ENCODE measurements at regions not wholly inside any gene's neighbourhood (a gene's known extent, or its start where the extent isn't known, plus 50 kb on each side); places are given as distances from the start of the nearest gene placed in this dataset.
"Not testable (repeated sequence)": the region's sequence is repeated elsewhere in the genome, so short reads cannot be mapped to it uniquely, and the experiment has no call there.

DNA sequence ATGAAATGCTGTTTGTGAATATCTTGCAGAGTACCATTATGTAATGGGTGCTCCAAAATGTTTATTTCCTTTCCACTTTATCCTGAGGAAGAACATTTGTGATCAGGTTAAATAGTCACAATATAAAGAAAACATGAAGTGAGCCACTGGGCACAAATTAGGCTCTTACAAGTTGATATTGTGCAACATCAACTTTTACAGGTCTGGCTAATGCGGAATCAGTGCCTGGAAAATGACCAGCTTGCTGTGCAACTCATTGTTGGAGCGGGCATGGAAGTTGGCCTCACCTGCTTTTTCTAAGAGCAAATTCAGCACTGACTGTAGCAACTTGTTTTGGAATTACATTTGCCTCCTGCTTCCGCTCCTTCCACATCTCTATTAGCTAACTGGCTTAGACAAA, 216.9 kb upstream of the PLPPR1 start:
- DNase-seq (ENCODE audit: low spot score) = no peak

- no peak for DNase-seq (ENCODE audit: low spot score)
Measured at GRCh38 chr9:100813871-100814270, 214.7 kb upstream of the PLPPR1 start.

DNA sequence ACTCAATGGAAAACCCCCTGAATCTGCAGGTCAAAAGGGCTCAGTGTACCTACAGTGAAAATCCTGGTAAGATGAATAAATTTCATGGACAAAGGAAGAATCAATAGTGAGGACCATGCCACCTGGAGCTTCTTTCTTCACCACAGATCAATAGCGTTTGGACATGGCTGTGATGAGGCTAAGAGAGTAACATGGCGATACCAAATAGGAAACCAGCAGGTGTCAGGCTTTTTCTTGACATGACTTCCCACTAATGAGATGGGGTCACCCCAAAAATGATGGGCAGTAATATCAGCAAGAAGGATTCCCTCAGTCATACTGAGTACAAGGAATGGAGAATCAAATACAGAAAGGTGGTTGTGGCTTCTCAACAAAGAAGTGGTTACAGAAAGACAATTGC, 208.5 kb upstream of the PLPPR1 start:
- DNase-seq (ENCODE audit: low spot score) = no peak

- not testable (repeated sequence) for DNase-seq (ENCODE audit: low spot score)
Measured at GRCh38 chr9:100833035-100833434, 195.5 kb upstream of the PLPPR1 start.

- no peak for DNase-seq (ENCODE audit: low spot score)
Measured at GRCh38 chr9:100838857-100839256, 189.7 kb upstream of the PLPPR1 start.

DNA sequence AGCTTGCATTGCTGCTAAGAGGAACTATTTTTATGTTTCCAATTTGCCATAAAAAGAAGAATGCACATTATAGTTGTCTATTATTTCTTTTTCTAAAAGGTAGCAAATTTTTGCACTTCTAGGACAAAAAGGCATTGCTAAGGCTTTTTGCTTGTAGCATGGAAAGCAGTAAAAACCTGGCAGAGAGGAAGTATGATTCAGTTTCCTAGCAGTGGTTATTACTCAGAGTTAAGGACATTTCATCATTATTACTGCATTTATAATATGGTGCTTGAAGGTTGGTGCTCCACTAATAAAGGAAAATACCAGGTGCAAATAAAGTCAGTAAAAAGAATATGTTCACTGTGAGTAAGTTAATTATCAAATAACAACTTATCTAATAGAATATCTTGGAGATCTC, 179.8 kb upstream of the PLPPR1 start:
- DNase-seq (ENCODE audit: low spot score) = no peak

GRCh38 chr9:100852088-100852487, 176.4 kb upstream of the PLPPR1 start:
- DNase-seq (ENCODE audit: low spot score) = no peak

GRCh38 chr9:100856238-100856637, 172.3 kb upstream of the PLPPR1 start:
- DNase-seq (ENCODE audit: low spot score) = no peak

- DNase-seq (ENCODE audit: low spot score) = no peak
Measured at GRCh38 chr9:100865111-100865510, 163.4 kb upstream of the PLPPR1 start.

- no peak for DNase-seq (ENCODE audit: low spot score)
Measured at GRCh38 chr9:100865648-100866047, 162.9 kb upstream of the PLPPR1 start.

DNA sequence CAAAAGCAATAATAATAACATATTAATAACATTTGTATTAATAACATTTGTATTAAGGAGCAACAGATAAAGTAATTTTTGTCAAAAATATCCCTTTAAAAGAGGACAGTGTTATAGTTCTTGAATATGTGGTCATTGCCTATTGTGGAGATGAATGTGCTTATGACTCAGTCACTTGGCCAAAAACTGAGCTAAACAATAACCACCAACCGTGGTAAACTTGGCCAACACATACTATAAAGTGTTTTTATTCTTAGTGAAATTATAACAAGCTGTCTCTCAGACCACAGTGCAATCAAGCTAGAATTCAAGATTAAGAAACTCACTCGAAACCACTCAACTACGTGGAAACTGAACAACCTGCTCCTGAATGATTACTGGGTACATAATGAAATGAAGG, 159.2 kb upstream of the PLPPR1 start:
- DNase-seq (ENCODE audit: low spot score) = no peak

- no peak for DNase-seq (ENCODE audit: low spot score)
Measured at GRCh38 chr9:100879884-100880283, 148.6 kb upstream of the PLPPR1 start.

- DNase-seq (ENCODE audit: low spot score) = no peak
Measured at GRCh38 chr9:100880284-100880683, 148.2 kb upstream of the PLPPR1 start.

GRCh38 chr9:100884518-100884917, 144.0 kb upstream of the PLPPR1 start:
- DNase-seq (ENCODE audit: low spot score) = no peak

DNA sequence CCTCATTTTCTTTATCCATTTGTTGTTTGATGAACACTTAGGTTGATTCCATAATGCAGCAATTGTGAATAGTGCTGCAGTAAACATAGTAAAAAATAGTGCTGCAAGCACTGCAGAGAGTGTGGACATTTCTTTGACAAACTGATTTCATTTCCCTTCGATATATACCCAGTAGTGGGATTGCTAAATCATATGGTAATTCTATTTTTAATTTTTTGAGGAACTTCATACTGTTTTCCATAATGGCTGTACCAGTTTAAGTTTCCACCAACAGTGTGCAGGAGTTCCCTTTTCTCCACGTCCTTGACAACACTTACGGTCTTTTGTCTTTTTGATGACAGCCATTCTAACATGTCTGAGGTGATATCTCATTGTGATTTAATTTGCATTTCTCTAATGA, 138.2 kb upstream of the PLPPR1 start:
- no peak for DNase-seq (ENCODE audit: low spot score)

DNA sequence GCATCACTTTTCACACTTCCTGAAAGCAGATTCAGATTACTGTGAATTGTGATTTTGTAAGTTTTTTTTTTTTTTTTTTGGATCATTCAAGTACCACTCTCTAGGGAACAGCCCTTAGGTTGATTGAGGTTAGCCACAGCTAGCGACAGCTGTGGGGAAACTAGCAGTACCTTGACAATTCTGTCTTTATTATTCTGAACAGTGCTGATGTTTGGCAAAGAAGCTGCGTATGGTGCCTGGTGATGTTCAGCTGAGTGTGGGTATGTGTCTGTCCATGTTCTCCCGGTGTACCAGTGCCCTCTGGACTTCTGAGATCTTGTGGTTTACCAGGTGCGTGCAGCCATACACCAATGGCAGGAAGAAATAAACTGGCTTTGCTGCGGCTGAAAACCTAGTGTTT, 117.3 kb upstream of the PLPPR1 start:
- no peak for DNase-seq (ENCODE audit: low spot score)

DNA sequence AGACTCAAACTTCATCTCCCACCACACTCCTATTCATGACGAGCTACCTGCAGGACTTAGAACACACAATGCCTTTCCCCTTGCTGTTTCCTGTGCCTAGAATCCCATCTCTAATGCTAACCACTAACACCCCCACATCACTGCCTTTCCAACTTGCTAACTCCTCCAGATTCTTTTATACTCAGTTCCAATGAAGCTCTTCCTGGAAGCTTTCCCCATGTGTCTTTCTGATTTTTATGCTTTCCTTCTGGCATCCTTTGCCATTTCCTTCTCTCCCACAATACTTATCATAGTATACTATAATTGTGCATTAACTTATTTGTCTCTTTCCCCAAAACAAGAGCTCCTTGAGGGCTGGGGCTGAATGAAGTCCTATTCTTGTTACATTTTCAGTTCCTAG, 115.3 kb upstream of the PLPPR1 start:
- DNase-seq (ENCODE audit: low spot score) = no peak

- no peak for DNase-seq (ENCODE audit: low spot score)
Measured at GRCh38 chr9:100914266-100914665, 114.3 kb upstream of the PLPPR1 start.

DNA sequence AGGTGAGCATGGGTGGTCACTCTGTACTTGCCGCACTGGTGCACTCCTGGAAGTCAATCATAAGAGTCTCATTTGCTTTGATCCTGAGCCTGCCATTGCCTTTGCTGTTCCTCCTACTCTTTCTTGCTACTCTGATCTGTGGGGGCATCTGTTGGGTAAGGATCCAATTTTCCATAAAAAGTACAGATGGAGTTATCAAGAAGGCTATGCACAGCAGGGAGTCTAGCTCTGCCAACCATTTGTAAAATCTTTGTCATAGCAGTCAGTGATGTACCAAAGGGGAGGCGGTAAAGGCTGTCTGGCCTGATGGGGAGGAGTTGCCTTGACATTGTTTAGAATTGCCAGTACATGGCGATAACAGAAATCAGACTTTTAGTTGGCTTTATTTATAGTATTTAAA, 109.0 kb upstream of the PLPPR1 start:
- DNase-seq (ENCODE audit: low spot score) = no peak

DNA sequence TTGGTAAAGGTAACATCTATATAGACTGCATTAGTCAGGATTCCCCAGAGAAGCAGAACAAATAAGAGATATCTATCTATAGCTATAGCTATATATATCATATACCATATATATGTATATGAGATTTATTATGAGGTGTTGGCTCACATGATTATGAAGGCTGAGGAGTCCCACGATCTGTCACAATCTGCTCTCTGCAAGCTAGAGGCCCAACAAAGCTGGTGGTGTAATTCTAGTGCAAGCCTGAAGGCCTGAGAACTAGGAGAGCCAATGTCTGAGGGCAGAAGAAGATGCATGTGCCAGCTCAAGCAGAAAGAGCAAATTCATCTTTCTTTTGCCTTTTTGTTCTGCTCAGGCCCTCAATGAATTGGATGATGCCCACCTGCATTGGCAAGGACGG, 102.2 kb upstream of the PLPPR1 start:
- no peak for DNase-seq (ENCODE audit: low spot score)

DNA sequence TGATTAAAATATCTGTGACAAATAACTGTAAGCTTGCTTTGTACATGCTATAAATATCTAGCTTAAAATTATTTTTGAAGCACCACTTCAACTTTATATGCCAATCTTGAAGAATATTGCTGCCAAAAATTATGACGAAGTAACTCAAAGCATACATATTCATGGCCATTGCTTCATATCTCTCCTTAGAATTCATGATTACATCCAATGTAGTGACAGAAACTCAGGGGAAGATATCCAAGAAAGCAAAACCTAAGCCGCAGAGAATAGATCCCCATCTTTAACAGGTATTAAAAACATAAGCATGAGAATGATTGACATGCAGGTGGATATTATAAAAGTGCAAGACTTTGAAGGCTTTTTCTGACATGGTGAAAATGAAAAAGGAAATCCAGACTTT, 100.8 kb upstream of the PLPPR1 start:
- DNase-seq (ENCODE audit: low spot score) = no peak

- no peak for DNase-seq (ENCODE audit: low spot score)
Measured at GRCh38 chr9:100933656-100934055, 94.9 kb upstream of the PLPPR1 start.

- no peak for DNase-seq (ENCODE audit: low spot score)
Measured at GRCh38 chr9:100937382-100937781, 91.1 kb upstream of the PLPPR1 start.

- no peak for DNase-seq (ENCODE audit: low spot score)
Measured at GRCh38 chr9:100938507-100938906, 90.0 kb upstream of the PLPPR1 start.

- no peak for DNase-seq (ENCODE audit: low spot score)
Measured at GRCh38 chr9:100939636-100940035, 88.9 kb upstream of the PLPPR1 start.
